Endodermal cell (in vitro differentiated cells): ENCODE measurements at regions not wholly inside any gene's neighbourhood (a gene's known extent, or its start where the extent isn't known, plus 50 kb on each side); places are given as distances from the start of the nearest gene placed in this dataset.

Experiments used
- DNase-seq: peaks from one replicate; pipeline ENCODE4 v3.0.0-alpha.2; 2017
- H3K27ac ChIP-seq: 2 replicates; pipeline ENCODE4 v1.5.1; 2013; ENCODE audit warnings: mild to moderate bottlenecking, low read depth, low read length, moderate library complexity
- H3K27me3 ChIP-seq: 2 replicates; pipeline ENCODE4 v1.6.1; 2013; ENCODE audit warnings: mild to moderate bottlenecking, low read length, moderate library complexity; ENCODE audit not compliant: insufficient read depth, control insufficient read depth, poor library complexity, severe bottlenecking
- H3K36me3 ChIP-seq: 2 replicates; pipeline ENCODE4 v1.7.0; 2013; ENCODE audit warnings: mild to moderate bottlenecking, low read length, moderate library complexity; ENCODE audit not compliant: control insufficient read depth, insufficient read depth
- H3K4me1 ChIP-seq: one replicate; pipeline ENCODE4 v1.7.0; 2013; ENCODE audit warnings: low read length; ENCODE audit not compliant: control insufficient read depth, insufficient read depth
- H3K4me3 ChIP-seq: 2 replicates; pipeline ENCODE4 v1.5.1; 2013; ENCODE audit warnings: mild to moderate bottlenecking, low read length, moderate library complexity
- H3K9ac ChIP-seq: 2 replicates; pipeline ENCODE4 v1.6.1; 2013; ENCODE audit warnings: mild to moderate bottlenecking, low read length, moderate library complexity; ENCODE audit not compliant: poor library complexity, severe bottlenecking; ENCODE audit errors: extremely low read depth
- H3K9me3 ChIP-seq: 2 replicates; pipeline ENCODE4 v1.6.1; 2013; ENCODE audit warnings: mild to moderate bottlenecking, low read length, moderate library complexity; ENCODE audit not compliant: control insufficient read depth
- H3K27ac Mint-ChIP-seq: 2 replicates; pipeline ENCODE4 v1.8.0; 2020; ENCODE audit warnings: mixed read lengths
- H3K27me3 Mint-ChIP-seq: 2 replicates; pipeline ENCODE4 v1.8.0; 2021; ENCODE audit warnings: mild to moderate bottlenecking, mixed read lengths; ENCODE audit not compliant: insufficient read depth
- H3K36me3 Mint-ChIP-seq: 2 replicates; pipeline ENCODE4 v1.8.0; 2020; ENCODE audit warnings: low read depth, mixed read lengths
- H3K4me1 Mint-ChIP-seq: 2 replicates; pipeline ENCODE4 v1.8.0; 2020; ENCODE audit warnings: mixed read lengths
- H3K4me3 Mint-ChIP-seq: 2 replicates; pipeline ENCODE4 v1.8.0; 2020; ENCODE audit warnings: mild to moderate bottlenecking, moderate library complexity, mixed read lengths
- H3K9me3 Mint-ChIP-seq: 2 replicates; pipeline ENCODE4 v1.8.0; 2020; ENCODE audit warnings: mild to moderate bottlenecking, mixed read lengths
- CTCF ChIP-seq: fragments of 200-600 bp; sonication (generic); conservative IDR thresholded peaks from 2 replicates; pipeline ENCODE4 v1.5.0; 2021; ENCODE audit warnings: antibody characterized with exemption, mild to moderate bottlenecking
- WGBS, 2 experiments: methylation state at CpG; one replicate each; pipeline versions ENCODE4 v1.1.5 to v1.1.7; 2013; ENCODE audit warnings: missing lambda C conversion rate in 2 of 2, mixed read lengths in 1 of 2; ENCODE audit not compliant: insufficient coverage in 1 of 2, insufficient read length in 1 of 2; 5-methylcytosine and 5-hydroxymethylcytosine counted together

GRCh38 chr3:31465999-31466398 is 66.7 kb upstream of the STT3B start:
- H3K4me1 ChIP-seq, result peaks cover 9% of the 10 kb centered on the region
- H3K27ac ChIP-seq, result no peak overlapping the region
- no peak overlapping the region for H3K9ac ChIP-seq
- H3K4me1 Mint-ChIP-seq, result peaks cover 23% of the 10 kb centered on the region
- no peak for TF ChIP-seq CTCF
- H3K9me3 ChIP-seq, result peaks cover 6% of the 10 kb centered on the region
- H3K27me3 Mint-ChIP-seq, result no peaks in the 10 kb centered on the region
- no peak for DNase-seq
- H3K27me3 ChIP-seq, result no peaks in the 10 kb centered on the region
- no peak overlapping the region for H3K4me3 ChIP-seq
- no peak overlapping the region for H3K27ac Mint-ChIP-seq
- no peaks in the 10 kb centered on the region for H3K36me3 ChIP-seq
- no peaks in the 10 kb centered on the region for H3K9me3 Mint-ChIP-seq
- no peak overlapping the region for H3K4me3 Mint-ChIP-seq
- no peaks in the 10 kb centered on the region for H3K36me3 Mint-ChIP-seq

GRCh38 chr3:31466866-31467265 is 65.9 kb upstream of the STT3B start:
- no peak overlapping the region for H3K4me3 Mint-ChIP-seq
- no peaks in the 10 kb centered on the region for H3K36me3 ChIP-seq

GRCh38 chr3:31468433-31468832 is 64.3 kb upstream of the STT3B start:
- Mint-ChIP-seq H3K27ac (no peak overlapping the region), H3K36me3 (no peaks in the 10 kb centered on the region), H3K9me3 (no peaks in the 10 kb centered on the region), H3K4me1 (peaks cover 5% of the 10 kb centered on the region), H3K27me3 (no peaks in the 10 kb centered on the region), H3K4me3 (no peak overlapping the region)
- peaks cover 6% of the 10 kb centered on the region for H3K9me3 ChIP-seq
- no peak for DNase-seq
- H3K27ac ChIP-seq, result no peak overlapping the region
- no peak overlapping the region for H3K9ac ChIP-seq
- H3K36me3 ChIP-seq, result no peaks in the 10 kb centered on the region
- H3K4me3 ChIP-seq, result no peak overlapping the region
- H3K27me3 ChIP-seq, result no peaks in the 10 kb centered on the region
- 91 to 100% methylated on average over 3 of the region's 3 CpGs for WGBS, 2 experiments
- no peak for TF ChIP-seq CTCF
- H3K4me1 ChIP-seq, result peaks cover under 1% of the 10 kb centered on the region

More at GRCh38 chr3:31466866-31467265, 65.9 kb upstream of the STT3B start:
- WGBS, 2 experiments, result 77 to 78% methylated on average over 2 of the region's 2 CpGs
- no peak overlapping the region for H3K27ac ChIP-seq
- no peaks in the 10 kb centered on the region for H3K27me3 ChIP-seq
- no peak for TF ChIP-seq CTCF
- Mint-ChIP-seq H3K4me1 (peaks cover 19% of the 10 kb centered on the region), H3K36me3 (no peaks in the 10 kb centered on the region), H3K27me3 (no peaks in the 10 kb centered on the region), H3K27ac (no peak overlapping the region), H3K9me3 (no peaks in the 10 kb centered on the region)
- no peak overlapping the region for H3K4me3 ChIP-seq
- H3K9ac ChIP-seq, result no peak overlapping the region
- H3K9me3 ChIP-seq, result peaks cover 6% of the 10 kb centered on the region
- peaks cover 9% of the 10 kb centered on the region for H3K4me1 ChIP-seq
- DNase-seq, result no peak
